OCI-LY7 (cell line): ENCODE measurements at regions not wholly inside any gene's neighbourhood (a gene's known extent, or its start where the extent isn't known, plus 50 kb on each side); places are given as distances from the start of the nearest gene placed in this dataset.

Source experiments
- BruUV-seq: library from RNA; stranded (reverse); fragments of 400-500 nt; replicated peaks from 2 replicates; lab custom pipeline; 2021; lab: Mats Ljungman, UMichigan
- CTCF ChIA-PET: fragments of 300-600 bp; sonication (Branson Sonifier 250); formaldehyde crosslinking; loops from one replicate; lab custom pipeline; 2022; ENCODE audit warnings: antibody characterized with exemption; ENCODE audit not compliant: unreplicated experiment; lab: Charles Lee
- POLR2A ChIA-PET: fragments of 300-600 bp; sonication (Branson Sonifier 250); formaldehyde crosslinking; loops from one replicate; lab custom pipeline; 2022; ENCODE audit warnings: antibody characterized with exemption; lab: Charles Lee
- DNase-seq: peaks from one replicate; pipeline ENCODE4 v3.0.0-alpha.2; 2015; ENCODE audit warnings: low spot score
- H2AFZ ChIP-seq: fragments of 200-600 bp; sonication (generic), shearing (Covaris generic); 2 replicates; pipeline ENCODE4 v1.6.1; 2014; ENCODE audit warnings: mild to moderate bottlenecking, antibody characterized with exemption, low read length, moderate library complexity
- H3K27ac ChIP-seq: fragments of 200-600 bp; sonication (generic); 2 replicates; pipeline ENCODE4 v1.5.1; 2014; ENCODE audit warnings: mixed run types, low read depth, mild to moderate bottlenecking, moderate library complexity, low read length, inconsistent platforms; ENCODE audit not compliant: poor library complexity, severe bottlenecking
- H3K36me3 ChIP-seq: fragments of 200-600 bp; sonication (generic); 2 replicates; pipeline ENCODE4 v1.6.1; 2014; ENCODE audit warnings: mild to moderate bottlenecking, antibody characterized with exemption, low read length, moderate library complexity, mixed read lengths; ENCODE audit not compliant: insufficient read depth
- H3K4me1 ChIP-seq: fragments of 200-600 bp; sonication (generic); 2 replicates; pipeline ENCODE4 v1.5.1; 2014; ENCODE audit warnings: mild to moderate bottlenecking, low read length; ENCODE audit not compliant: insufficient read depth, poor library complexity, severe bottlenecking
- H3K4me2 ChIP-seq: fragments of 200-600 bp; sonication (generic); 2 replicates; pipeline ENCODE4 v1.6.1; 2014; ENCODE audit warnings: mild to moderate bottlenecking, low read length
- H3K4me3 ChIP-seq: fragments of 200-600 bp; sonication (generic); 2 replicates; pipeline ENCODE4 v1.5.1; 2014; ENCODE audit warnings: mild to moderate bottlenecking, low read depth, low read length; ENCODE audit not compliant: poor library complexity, severe bottlenecking
- H3K79me2 ChIP-seq: fragments of 200-600 bp; sonication (generic); 2 replicates; pipeline ENCODE4 v1.6.1; 2016; ENCODE audit warnings: low read depth, mild to moderate bottlenecking, low read length, moderate library complexity, mixed read lengths; ENCODE audit not compliant: insufficient read depth
- H3K9me2 ChIP-seq: fragments of 200-600 bp; sonication (generic); 2 replicates; pipeline ENCODE4 v1.6.1; 2016; ENCODE audit warnings: mild to moderate bottlenecking, low read length, mixed read lengths; ENCODE audit not compliant: insufficient read depth
- H3K9me3 ChIP-seq: fragments of 200-600 bp; sonication (generic); 2 replicates; pipeline ENCODE4 v1.6.1; 2014; ENCODE audit warnings: mild to moderate bottlenecking, mixed run types, low read length, mixed read lengths
- H4K20me1 ChIP-seq: fragments of 200-600 bp; sonication (generic); 2 replicates; pipeline ENCODE4 v1.6.1; 2014; ENCODE audit warnings: mild to moderate bottlenecking, antibody characterized with exemption, low read length, moderate library complexity, mixed read lengths; ENCODE audit not compliant: insufficient read depth
- EZH2phosphoT487 ChIP-seq: fragments of 200-600 bp; sonication (generic); IDR thresholded peaks from 2 replicates; pipeline ENCODE4 v1.6.1; 2018; ENCODE audit warnings: low read depth, borderline replicate concordance, mild to moderate bottlenecking, mixed run types, antibody characterized with exemption, low read length, moderate library complexity, mixed read lengths
- intact Hi-C: fragments of 100-400 bp; cut with micrococcal nuclease; formaldehyde crosslinking; loops from one replicate; pipeline ENCODE4 v1.10.0; 2022; ENCODE audit not compliant: unreplicated experiment
- TF ChIP-seq, protein P1 (sequence below): fragments of 200-600 bp; sonication (generic); conservative IDR thresholded peaks from 2 replicates; pipeline ENCODE4 v1.5.1; 2014; ENCODE audit warnings: mild to moderate bottlenecking, antibody characterized with exemption, low read length, moderate library complexity, mixed read lengths

DNA sequence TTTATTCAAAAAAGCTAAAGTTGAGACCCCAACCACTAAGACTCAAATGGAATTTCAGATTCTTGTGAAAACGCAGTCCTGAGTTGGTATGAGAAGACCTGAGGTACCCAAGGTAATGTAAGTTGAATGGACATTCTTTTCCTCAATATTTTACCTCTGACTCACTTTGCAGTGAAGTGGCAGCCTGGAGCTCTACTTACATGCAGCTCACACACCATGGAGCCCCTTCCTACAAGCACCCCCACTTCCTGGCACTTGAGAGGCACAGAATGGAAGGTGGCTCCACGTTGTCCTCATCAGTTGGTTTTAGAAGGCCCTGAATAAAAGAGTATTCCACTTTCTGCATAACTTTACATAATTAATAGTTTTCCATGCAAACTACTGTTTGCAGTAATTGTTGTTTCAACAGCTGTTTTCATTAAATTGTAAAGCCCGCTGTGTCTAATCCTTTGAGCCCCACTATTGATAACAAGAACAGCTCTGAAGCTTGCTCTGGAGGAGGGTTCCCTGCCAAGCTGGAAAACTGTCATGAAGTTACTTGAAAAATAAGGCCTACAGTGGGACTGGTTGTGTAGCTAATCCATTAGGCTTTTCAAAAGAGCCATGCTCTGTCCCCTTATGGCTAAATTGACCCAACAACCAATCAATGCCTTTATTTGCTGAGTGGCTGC is 102.2 kb upstream of the SPATA31D4 start:
- ChIA-PET CTCF (no interaction called here), POLR2A (interaction anchor here (0.5 kb wide), 1 partner anchor 137 kb away, joined by 3 read pairs; no protein-coding TSS in a partner anchor)
- H3K27ac ChIP-seq = no peak overlapping the region
- TF ChIP-seq, protein P1, sequence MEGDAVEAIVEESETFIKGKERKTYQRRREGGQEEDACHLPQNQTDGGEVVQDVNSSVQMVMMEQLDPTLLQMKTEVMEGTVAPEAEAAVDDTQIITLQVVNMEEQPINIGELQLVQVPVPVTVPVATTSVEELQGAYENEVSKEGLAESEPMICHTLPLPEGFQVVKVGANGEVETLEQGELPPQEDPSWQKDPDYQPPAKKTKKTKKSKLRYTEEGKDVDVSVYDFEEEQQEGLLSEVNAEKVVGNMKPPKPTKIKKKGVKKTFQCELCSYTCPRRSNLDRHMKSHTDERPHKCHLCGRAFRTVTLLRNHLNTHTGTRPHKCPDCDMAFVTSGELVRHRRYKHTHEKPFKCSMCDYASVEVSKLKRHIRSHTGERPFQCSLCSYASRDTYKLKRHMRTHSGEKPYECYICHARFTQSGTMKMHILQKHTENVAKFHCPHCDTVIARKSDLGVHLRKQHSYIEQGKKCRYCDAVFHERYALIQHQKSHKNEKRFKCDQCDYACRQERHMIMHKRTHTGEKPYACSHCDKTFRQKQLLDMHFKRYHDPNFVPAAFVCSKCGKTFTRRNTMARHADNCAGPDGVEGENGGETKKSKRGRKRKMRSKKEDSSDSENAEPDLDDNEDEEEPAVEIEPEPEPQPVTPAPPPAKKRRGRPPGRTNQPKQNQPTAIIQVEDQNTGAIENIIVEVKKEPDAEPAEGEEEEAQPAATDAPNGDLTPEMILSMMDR = no peak
- no peak for TF ChIP-seq EZH2phosphoT487
- no peaks in the 10 kb centered on the region for H4K20me1 ChIP-seq
- H3K4me3 ChIP-seq = no peak overlapping the region
- no peak overlapping the region for H3K4me2 ChIP-seq
- no TSS peak for BruUV-seq
- intact Hi-C loops = no loop called here
- peaks cover 21% of the 10 kb centered on the region for H3K4me1 ChIP-seq
- H3K79me2 ChIP-seq = no peaks in the 10 kb centered on the region
- H3K9me3 ChIP-seq = no peaks in the 10 kb centered on the region
- no peak overlapping the region for H2AFZ ChIP-seq
- no peaks in the 10 kb centered on the region for H3K36me3 ChIP-seq
- no peaks in the 10 kb centered on the region for H3K9me2 ChIP-seq
- DNase-seq = no peak

DNA sequence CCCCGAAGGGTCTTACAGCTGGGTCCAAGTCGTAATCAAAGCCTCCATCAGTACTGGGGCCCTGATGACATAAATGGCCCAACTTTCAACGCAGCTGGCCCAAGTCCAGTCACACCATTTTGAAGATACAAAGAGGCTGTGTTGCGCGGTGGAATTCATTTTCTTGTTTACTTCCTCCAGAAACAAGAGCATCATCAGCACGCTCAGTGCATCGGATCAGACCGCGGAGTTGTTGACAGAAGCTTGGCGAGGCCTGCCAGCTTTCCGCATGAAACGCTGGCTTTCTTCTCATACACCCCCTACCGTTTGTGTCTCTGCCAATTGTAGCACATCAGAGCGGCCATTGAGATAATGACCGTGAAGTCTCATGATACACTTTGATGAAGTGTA is 101.7 kb upstream of the SPATA31D4 start:
- POLR2A ChIA-PET = interaction anchor here (0.5 to 1.2 kb wide), 2 partner anchors 24 to 136 kb away, joined by 3 to 4 read pairs; no protein-coding TSS in a partner anchor
- no peak overlapping the region for H2AFZ ChIP-seq
- no peak overlapping the region for H3K4me2 ChIP-seq
- no peaks in the 10 kb centered on the region for H3K36me3 ChIP-seq
- CTCF ChIA-PET = no interaction called here
- intact Hi-C loops = no loop called here
- no peaks in the 10 kb centered on the region for H3K9me2 ChIP-seq
- H3K4me1 ChIP-seq = peaks cover 21% of the 10 kb centered on the region
- no peaks in the 10 kb centered on the region for H4K20me1 ChIP-seq
- H3K79me2 ChIP-seq = no peaks in the 10 kb centered on the region
- no TSS peak for BruUV-seq
- H3K4me3 ChIP-seq = no peak overlapping the region
- no peaks in the 10 kb centered on the region for H3K9me3 ChIP-seq
- no peak for DNase-seq
- no peak for TF ChIP-seq EZH2phosphoT487
- TF ChIP-seq, protein P1 = no peak
- H3K27ac ChIP-seq = no peak overlapping the region

GRCh38 chr9:81827616-81828296 is 100.5 kb upstream of the SPATA31D4 start:
- H3K36me3 ChIP-seq = no peaks in the 10 kb centered on the region
- no peaks in the 10 kb centered on the region for H3K9me2 ChIP-seq
- TF ChIP-seq, protein P1 = no peak
- no peak for TF ChIP-seq EZH2phosphoT487
- no peaks in the 10 kb centered on the region for H3K79me2 ChIP-seq
- no TSS peak for BruUV-seq
- H3K4me1 ChIP-seq = peaks cover 21% of the 10 kb centered on the region
- H3K4me2 ChIP-seq = peak overlapping the region; percentile 22; the same call in 1 of the 2 replicates
- POLR2A ChIA-PET = interaction anchor here (0.5 to 1.2 kb wide), 2 partner anchors 23 to 588 kb away, joined by 4 to 6 read pairs; no protein-coding TSS in a partner anchor
- H3K4me3 ChIP-seq = no peak overlapping the region
- H3K27ac ChIP-seq = no peak overlapping the region
- H4K20me1 ChIP-seq = no peaks in the 10 kb centered on the region
- CTCF ChIA-PET = no interaction called here
- DNase-seq = peak; percentile 73
- no peak overlapping the region for H2AFZ ChIP-seq
- intact Hi-C loops = no loop called here
- no peaks in the 10 kb centered on the region for H3K9me3 ChIP-seq
